A549 (cell line): ENCODE measurements at regions not wholly inside any gene's neighbourhood (a gene's known extent, or its start where the extent isn't known, plus 50 kb on each side); places are given as distances from the start of the nearest gene placed in this dataset.
"Not testable (repeated sequence)": the region's sequence is repeated elsewhere in the genome, so short reads cannot be mapped to it uniquely, and the experiment has no call there.

Experiments
- ATAC-seq, 2 experiments: fragments of 200-7000 bp in 1 of 2; fragments of >200 bp in 1 of 2; cut with Nextera tagmentation in 1 of 2; cut with Tn5 transposase in 1 of 2; 3 replicates each; pipeline versions ENCODE4 v1.8.0 to v1.9.1; 2018 to 2020; ENCODE audit warnings: mild to moderate bottlenecking in 1 of 2, moderate library complexity in 1 of 2
- CTCF ChIA-PET: fragments of 300-600 bp; sonication (Branson Sonifier 250); formaldehyde crosslinking; extraction: SDS; loops from one replicate; lab custom pipeline; 2021; ENCODE audit warnings: antibody characterized with exemption, inconsistent platforms; lab: Yijun Ruan, JAX
- POLR2A ChIA-PET: fragments of 350-600 bp; formaldehyde crosslinking; extraction: SDS; loops from one replicate; lab custom pipeline; 2021; ENCODE audit warnings: antibody characterized with exemption, inconsistent platforms; lab: Yijun Ruan, JAX
- DNase-seq, 2 experiments: peaks; one replicate each; pipeline versions ENCODE4 v3.0.0 to v3.0.0-alpha.2; 2011 to 2016; ENCODE audit warnings: low read depth in 1 of 2, low spot score in 1 of 2
- FAIRE-seq: peaks from 2 replicates; lab custom pipeline; 2011; peaks lifted over from hg19 to GRCh38; lab: Jason Lieb, UNC
- H3K27ac ChIP-seq, 2 experiments: fragments of >200 bp; sonication (Bioruptor Twin); formaldehyde crosslinking; 3 replicates each; pipeline ENCODE4 v1.5.1; 2016 to 2017
- H3K4me1 ChIP-seq: fragments of >200 bp; sonication (Bioruptor Twin); formaldehyde crosslinking; 3 replicates; pipeline ENCODE4 v1.6.1; 2016
- H3K4me2 ChIP-seq: fragments of >200 bp; sonication (Bioruptor Twin); formaldehyde crosslinking; 3 replicates; pipeline ENCODE4 v1.6.1; 2016
- H3K4me3 ChIP-seq: fragments of >200 bp; sonication (Bioruptor Twin); formaldehyde crosslinking; 3 replicates; pipeline ENCODE4 v1.5.1; 2016
- H3K9me3 ChIP-seq: fragments of >200 bp; sonication (Bioruptor Twin); formaldehyde crosslinking; 3 replicates; pipeline ENCODE4 v1.6.1; 2016
- CBX2 ChIP-seq: fragments of 200-600 bp; sonication (generic); IDR thresholded peaks from 2 replicates; pipeline ENCODE4 v1.6.1; 2016; ENCODE audit warnings: low read depth, mild to moderate bottlenecking, borderline replicate concordance
- CBX8 ChIP-seq: fragments of 200-600 bp; sonication (generic); IDR thresholded peaks from 2 replicates; pipeline ENCODE4 v1.6.1; 2016
- CEBPB ChIP-seq, 2 experiments: fragments of >200 bp in 1 of 2; sonication (Bioruptor Twin) in 1 of 2; formaldehyde crosslinking in 1 of 2; IDR thresholded peaks; 2 replicates each; pipeline ENCODE4 v1.6.1; 2012 to 2016
- CHD2 ChIP-seq: fragments of 150-350 bp; IDR thresholded peaks from 2 replicates; pipeline ENCODE4 v1.6.1; 2014; ENCODE audit warnings: low read length; ENCODE audit not compliant: partially characterized antibody
- FOSL2 ChIP-seq, 2 experiments: fragments of 450-650 bp in 1 of 2; fragments of >200 bp in 1 of 2; sonication (Bioruptor Twin) in 1 of 2; formaldehyde crosslinking; IDR thresholded peaks; 2 replicates each; pipeline versions ENCODE4 v1.5.0 to v1.6.1; 2016 to 2020; ENCODE audit warnings: mild to moderate bottlenecking in 1 of 2, moderate library complexity in 1 of 2
- FOXS1 ChIP-seq: fragments of 250-450 bp; sonication (Bioruptor Pico); IDR thresholded peaks from 2 replicates; pipeline ENCODE4 v1.5.0; 2020; ENCODE audit warnings: mild to moderate bottlenecking, moderate library complexity
- MAFK ChIP-seq: fragments of 450-650 bp; IDR thresholded peaks from 2 replicates; pipeline ENCODE4 v1.6.1; 2014; ENCODE audit not compliant: partially characterized antibody
- MAZ ChIP-seq: fragments of 150-350 bp; IDR thresholded peaks from 2 replicates; pipeline ENCODE4 v1.6.1; 2014; ENCODE audit warnings: antibody characterized with exemption, low read depth, low read length, borderline replicate concordance
- NFE2L2 ChIP-seq: fragments of 150-350 bp; conservative IDR thresholded peaks from 2 replicates; pipeline ENCODE4 v1.6.1; 2014; ENCODE audit warnings: low read length
- NPAS2 ChIP-seq: fragments of 250-450 bp; sonication (Bioruptor Pico); IDR thresholded peaks from 2 replicates; pipeline ENCODE4 v1.8.0; 2022; ENCODE audit warnings: mild to moderate bottlenecking, moderate library complexity, borderline replicate concordance
- POLR2AphosphoS2 ChIP-seq: conservative IDR thresholded peaks from 2 replicates; pipeline ENCODE4 v1.6.1; 2012; ENCODE audit warnings: low read length, improper control_type of control experiment, inconsistent platforms
- TP53 ChIP-seq: fragments of 250-450 bp; sonication (Bioruptor Pico); IDR thresholded peaks from 2 replicates; pipeline ENCODE4 v1.5.0; 2021; ENCODE audit warnings: mild to moderate bottlenecking, moderate library complexity
- ZFP36 ChIP-seq: fragments of 450-650 bp; IDR thresholded peaks from 2 replicates; pipeline ENCODE4 v1.6.1; 2014; ENCODE audit warnings: borderline replicate concordance; ENCODE audit not compliant: partially characterized antibody
- ZNF302 ChIP-seq: fragments of 250-450 bp; sonication (Bioruptor Pico); IDR thresholded peaks from 2 replicates; pipeline ENCODE4 v1.9.0; 2021; ENCODE audit warnings: inconsistent platforms, mild to moderate bottlenecking, moderate library complexity
- WGBS: methylation state at CpG from one replicate; pipeline ENCODE4 v1.1.6; 2017; ENCODE audit errors: missing lambda C conversion rate; 5-methylcytosine and 5-hydroxymethylcytosine counted together
- TF ChIP-seq, protein P1 (sequence below): fragments of >200 bp; sonication (Bioruptor Twin); formaldehyde crosslinking; IDR thresholded peaks from 3 replicates; pipeline ENCODE4 v1.5.1; 2016
- TF ChIP-seq, protein P2 (sequence below): IDR thresholded peaks from 2 replicates; pipeline ENCODE4 v1.6.1; 2012; ENCODE audit warnings: low read depth, borderline replicate concordance
- TF ChIP-seq, protein P3 (sequence below): fragments of >200 bp; sonication (Bioruptor Twin); formaldehyde crosslinking; IDR thresholded peaks from 2 replicates; pipeline ENCODE4 v1.6.1; 2016

DNA sequence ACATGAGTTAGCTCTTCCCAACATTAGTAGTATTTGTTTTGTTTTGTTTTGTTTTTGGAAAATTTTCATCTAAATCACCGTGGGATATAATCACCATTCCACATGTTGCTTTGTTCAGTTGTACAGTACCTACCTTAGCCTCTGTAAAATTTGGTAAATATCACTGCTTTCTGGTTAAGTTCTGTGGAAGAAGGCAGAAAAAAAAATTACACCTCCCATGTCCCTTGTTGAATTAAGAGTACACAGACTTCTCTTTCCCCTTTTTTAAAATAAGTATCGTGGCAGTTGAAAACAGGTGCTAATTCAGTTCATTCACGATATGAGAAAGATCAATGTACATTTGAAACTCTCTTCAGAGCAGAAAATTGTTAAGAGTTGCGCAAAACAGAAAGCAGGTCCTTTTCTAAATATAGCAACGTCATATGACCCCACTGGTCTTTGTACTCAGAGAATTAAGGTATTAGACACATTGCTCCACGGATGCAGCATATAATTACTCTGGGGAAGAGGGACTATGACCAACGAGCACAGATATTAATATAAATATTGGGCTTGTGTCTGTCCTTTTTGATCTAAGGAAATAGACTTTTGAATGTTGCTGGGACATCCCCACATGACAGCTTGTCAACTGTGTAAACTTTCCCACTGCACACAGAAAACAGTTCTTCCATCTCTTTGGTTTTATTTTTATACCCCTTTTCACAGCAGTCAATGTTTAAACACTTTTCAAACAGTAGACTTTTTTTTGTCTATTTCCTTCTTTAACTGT lies 58.6 kb upstream of the ZNF217 start:
- H3K4me3 ChIP-seq: no peak overlapping the region
- H3K9me3 ChIP-seq: no peaks in the 10 kb centered on the region
- DNase-seq (peak in 1 of 2 experiments; percentile 38), ATAC-seq (peak; percentile 43 to 63; a peak in 4 of 6 replicates), FAIRE-seq (no peak)
- peak overlapping the region; percentile 82 for H3K4me2 ChIP-seq
- TF ChIP-seq CEBPB (IDR thresholded peaks at IDR 0.05): peak; percentile 83 to 88
- TF ChIP-seq, protein P1, sequence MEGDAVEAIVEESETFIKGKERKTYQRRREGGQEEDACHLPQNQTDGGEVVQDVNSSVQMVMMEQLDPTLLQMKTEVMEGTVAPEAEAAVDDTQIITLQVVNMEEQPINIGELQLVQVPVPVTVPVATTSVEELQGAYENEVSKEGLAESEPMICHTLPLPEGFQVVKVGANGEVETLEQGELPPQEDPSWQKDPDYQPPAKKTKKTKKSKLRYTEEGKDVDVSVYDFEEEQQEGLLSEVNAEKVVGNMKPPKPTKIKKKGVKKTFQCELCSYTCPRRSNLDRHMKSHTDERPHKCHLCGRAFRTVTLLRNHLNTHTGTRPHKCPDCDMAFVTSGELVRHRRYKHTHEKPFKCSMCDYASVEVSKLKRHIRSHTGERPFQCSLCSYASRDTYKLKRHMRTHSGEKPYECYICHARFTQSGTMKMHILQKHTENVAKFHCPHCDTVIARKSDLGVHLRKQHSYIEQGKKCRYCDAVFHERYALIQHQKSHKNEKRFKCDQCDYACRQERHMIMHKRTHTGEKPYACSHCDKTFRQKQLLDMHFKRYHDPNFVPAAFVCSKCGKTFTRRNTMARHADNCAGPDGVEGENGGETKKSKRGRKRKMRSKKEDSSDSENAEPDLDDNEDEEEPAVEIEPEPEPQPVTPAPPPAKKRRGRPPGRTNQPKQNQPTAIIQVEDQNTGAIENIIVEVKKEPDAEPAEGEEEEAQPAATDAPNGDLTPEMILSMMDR: no peak
- H3K4me1 ChIP-seq: peaks cover 42% of the 10 kb centered on the region
- CTCF ChIA-PET: interaction anchor here (0.7 to 1.0 kb wide), 3 partner anchors 9 to 251 kb away, joined by 3 to 6 read pairs (median 4); no protein-coding TSS in a partner anchor
- H3K27ac ChIP-seq: peak overlapping the region; percentile 60 to 86
- POLR2A ChIA-PET: no interaction called here
- WGBS: 5% methylated on average over 7 of the region's 7 CpGs

DNA sequence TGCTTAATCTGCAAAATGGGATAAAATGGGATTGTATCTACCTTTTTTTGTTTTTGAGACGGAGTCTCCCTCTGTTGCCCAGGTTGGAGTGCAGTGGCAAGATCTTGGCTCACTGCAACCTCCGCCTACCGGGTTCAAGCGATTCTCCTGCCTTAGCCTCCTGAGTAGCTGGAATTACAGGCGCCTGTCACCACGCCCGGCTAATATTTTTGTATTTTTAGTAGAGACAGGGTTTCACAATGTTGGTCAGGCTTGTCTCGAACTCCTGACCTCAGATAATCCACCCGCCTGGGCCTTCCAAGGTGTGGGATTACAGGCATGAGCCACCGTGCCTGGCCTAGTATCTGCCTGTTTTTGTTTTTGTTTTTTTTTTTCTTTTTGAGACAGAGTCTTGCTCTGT lies 55.9 kb upstream of the ZNF217 start:
- H3K9me3 ChIP-seq, ATAC-seq, POLR2A ChIA-PET, FAIRE-seq, DNase-seq, CTCF ChIA-PET, H3K4me3 ChIP-seq, H3K4me2 ChIP-seq: not testable (repeated sequence)
- WGBS: 84% methylated on average over 10 of the region's 10 CpGs
- Histone ChIP-seq H3K4me1 (peaks cover 26% of the 10 kb centered on the region), H3K27ac (peak overlapping the region in 1 of 2 experiments; percentile 58; a peak in 2 of 6 replicates)

DNA sequence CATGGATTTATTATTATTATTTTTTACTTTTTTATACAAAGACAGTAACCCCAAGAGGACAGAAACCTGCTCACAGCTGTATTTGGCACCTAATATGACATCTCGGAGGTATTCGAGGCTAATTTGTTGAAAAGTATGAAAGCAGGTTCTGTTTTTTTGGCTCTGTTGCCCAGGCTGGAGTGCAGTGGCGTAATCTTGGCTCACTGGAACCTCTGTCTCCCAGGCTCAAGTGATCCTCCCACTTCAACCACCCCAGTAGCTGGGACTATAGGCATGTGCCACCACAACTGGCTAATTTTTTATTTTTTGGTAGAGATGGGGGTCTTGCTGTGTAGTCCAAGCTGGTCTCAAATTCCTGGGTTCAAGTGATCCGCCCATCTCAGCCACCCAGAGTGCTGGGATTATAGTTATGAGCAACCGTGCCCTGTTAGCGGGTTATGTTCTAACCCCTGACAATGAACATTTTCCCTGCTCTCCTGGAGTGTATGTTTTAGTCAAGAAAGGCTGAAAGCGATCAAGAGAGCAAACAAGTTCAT lies 53.7 kb upstream of the ZNF217 start:
- Histone ChIP-seq H3K4me1 (peaks cover 27% of the 10 kb centered on the region), H3K4me3 (no peak overlapping the region), H3K4me2 (no peak overlapping the region), H3K27ac (peak overlapping the region in 1 of 2 experiments; percentile 48; a peak in 3 of 6 replicates), H3K9me3 (no peaks in the 10 kb centered on the region)
- ChIA-PET POLR2A (no interaction called here), CTCF (interaction anchor here (0.7 to 1.2 kb wide), 2 partner anchors 67 to 293 kb away, joined by 3 to 4 read pairs; no protein-coding TSS in a partner anchor)
- no peak for FAIRE-seq
- TF ChIP-seq MAZ: no peak
- TF ChIP-seq, protein P1: no peak
- no peak for TF ChIP-seq FOSL2 (IDR thresholded peaks at IDR 0.05)
- no peak for TF ChIP-seq FOSL2 (CRISPR knock-in tag; IDR thresholded peaks at IDR 0.05)
- TF ChIP-seq ZNF302: no peak
- TF ChIP-seq, protein P2, sequence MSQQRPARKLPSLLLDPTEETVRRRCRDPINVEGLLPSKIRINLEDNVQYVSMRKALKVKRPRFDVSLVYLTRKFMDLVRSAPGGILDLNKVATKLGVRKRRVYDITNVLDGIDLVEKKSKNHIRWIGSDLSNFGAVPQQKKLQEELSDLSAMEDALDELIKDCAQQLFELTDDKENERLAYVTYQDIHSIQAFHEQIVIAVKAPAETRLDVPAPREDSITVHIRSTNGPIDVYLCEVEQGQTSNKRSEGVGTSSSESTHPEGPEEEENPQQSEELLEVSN: no peak
- no peak for TF ChIP-seq TP53 (CRISPR knock-in tag)
- TF ChIP-seq NFE2L2: no peak
- no peak for TF ChIP-seq CBX8
- no peak for TF ChIP-seq FOXS1 (CRISPR knock-in tag)
- TF ChIP-seq NPAS2 (CRISPR knock-in tag): no peak
- TF ChIP-seq POLR2AphosphoS2: no peak
- no peak for TF ChIP-seq ZFP36
- TF ChIP-seq MAFK: no peak
- TF ChIP-seq CHD2: no peak
- TF ChIP-seq, protein P3, sequence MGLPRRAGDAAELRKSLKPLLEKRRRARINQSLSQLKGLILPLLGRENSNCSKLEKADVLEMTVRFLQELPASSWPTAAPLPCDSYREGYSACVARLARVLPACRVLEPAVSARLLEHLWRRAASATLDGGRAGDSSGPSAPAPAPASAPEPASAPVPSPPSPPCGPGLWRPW: no peak
- TF ChIP-seq CBX2: no peak
- ATAC-seq: no peak
- DNase-seq: no peak
- WGBS: 94% methylated on average over 7 of the region's 7 CpGs
